GM18858 (cell line): ENCODE measurements at regions not wholly inside any gene's neighbourhood (a gene's known extent, or its start where the extent isn't known, plus 50 kb on each side); places are given as distances from the start of the nearest gene placed in this dataset.
A peak's percentile ranks its signal among the peaks of the same experiment; 100 is the strongest.
"Not testable (repeated sequence)": the region's sequence is repeated elsewhere in the genome, so short reads cannot be mapped to it uniquely, and the experiment has no call there.

Experiments used
- ATAC-seq: cut with Tn5 transposase; IDR thresholded peaks from one replicate; pipeline ENCODE4 v1.9.1; 2021; ENCODE audit not compliant: unreplicated experiment

DNA sequence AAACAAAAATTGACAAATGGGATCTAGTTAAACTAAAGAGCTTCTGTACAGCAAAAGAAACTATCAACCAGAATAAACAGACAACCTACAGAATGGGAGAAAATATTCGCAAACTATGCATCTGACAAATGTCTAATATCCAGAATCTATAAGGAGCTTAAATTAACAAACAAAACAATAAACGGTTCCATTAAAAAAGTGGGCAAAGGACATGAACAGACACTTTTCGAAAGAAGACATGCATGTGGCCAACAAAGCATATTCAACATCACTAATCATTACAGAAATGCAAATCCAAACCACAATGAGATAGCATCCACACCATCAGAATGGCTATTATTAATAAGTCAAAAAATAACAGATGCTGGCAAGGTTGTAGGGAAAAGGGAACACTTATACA, 50.5 kb upstream of the MED13L start:
- not testable (repeated sequence) for ATAC-seq

DNA sequence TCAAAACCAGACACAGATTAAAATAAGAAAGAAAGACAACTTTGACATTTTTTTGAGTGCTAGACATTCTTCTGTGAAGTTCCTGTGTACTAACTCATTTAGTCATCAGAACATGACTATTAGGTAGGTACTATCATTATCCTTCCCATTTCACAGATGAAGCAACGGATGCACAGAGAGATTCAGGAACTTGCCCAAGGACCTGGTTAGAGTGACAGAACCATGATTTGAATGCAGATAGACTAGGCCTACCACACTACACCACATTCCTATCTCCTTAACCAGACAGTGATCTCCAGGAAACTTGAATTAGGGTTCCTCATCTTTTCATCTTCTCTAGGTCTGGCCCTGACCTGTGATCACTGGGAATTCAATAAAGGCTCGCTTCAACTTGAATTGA, 54.4 kb upstream of the MED13L start:
- ATAC-seq: no peak

DNA sequence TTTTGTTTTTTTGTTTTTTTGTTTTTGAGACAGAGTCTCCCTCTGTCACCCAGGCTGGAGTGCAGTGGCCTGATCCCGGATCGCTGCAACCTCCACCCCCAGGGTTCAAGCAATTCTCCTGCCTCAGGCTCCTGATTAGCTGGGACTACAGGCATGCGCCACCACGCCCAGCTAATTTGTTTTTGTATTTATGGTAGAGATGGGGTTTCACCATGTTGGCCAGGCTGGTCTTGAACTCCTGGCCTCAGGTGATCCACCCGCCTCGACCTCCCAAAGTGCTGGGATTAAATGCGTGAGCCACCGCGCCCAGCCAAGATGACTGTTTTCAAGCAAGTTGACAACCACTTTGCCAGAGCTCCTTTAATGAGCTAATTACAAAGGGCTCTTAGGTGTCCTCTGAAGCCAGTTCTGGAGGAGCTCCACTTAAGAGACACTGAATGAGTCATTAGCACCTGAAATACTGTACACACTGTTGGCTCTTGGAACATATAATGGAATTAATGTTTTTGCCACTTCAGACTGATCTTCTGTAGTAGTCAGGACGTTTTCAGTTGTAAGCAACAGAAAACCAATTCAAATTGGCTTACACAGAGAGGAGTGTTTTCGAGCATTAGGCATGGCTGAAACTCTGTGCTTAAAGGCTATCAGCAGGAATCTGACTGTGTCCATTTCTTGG, 55.4 kb upstream of the MED13L start:
- no peak for ATAC-seq

DNA sequence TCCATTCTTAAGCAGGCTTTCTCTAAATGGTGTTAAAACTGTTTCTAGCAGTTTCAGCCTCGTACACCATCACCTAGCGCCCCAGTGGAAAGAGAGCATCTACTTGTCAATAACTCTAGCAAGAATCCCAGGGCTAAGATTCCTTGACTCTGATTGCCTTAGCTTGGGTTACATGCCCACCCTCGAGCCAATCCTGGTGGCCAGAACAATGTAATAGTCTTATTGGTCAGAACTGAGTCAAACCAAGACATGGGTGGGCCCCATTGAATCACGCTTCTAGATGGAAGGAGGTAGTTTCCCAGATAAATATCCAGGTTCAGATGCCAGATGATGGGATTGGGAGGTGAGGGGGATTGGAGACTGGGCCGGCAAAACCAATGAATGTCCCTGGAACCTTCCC, 55.9 kb upstream of the MED13L start:
- ATAC-seq: no peak

DNA sequence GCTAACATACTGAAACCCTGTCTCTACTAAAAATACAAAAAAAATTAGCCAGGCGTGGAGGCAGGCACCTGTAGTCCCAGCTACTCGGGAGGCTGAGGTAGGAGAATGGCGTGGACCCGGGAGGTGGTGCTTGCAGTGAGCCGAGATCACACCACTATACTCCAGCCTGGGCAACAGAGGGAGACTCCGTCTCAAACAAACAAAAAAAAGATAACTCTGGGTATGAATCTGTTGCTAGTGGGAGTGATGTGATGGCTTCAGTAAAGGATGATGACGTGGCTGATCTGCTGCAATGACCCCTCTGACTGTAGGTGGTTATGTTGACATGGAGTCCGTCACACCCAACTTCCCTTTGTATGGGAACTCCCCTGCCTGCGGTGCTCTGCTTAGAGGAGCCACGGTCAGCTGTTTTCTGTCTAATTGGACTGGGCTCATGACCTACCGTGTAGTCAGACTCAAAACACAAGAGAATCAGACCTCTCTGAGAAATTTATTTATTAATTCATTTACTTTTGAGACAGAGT, 59.1 kb upstream of the MED13L start:
- ATAC-seq: peak; percentile 60

DNA sequence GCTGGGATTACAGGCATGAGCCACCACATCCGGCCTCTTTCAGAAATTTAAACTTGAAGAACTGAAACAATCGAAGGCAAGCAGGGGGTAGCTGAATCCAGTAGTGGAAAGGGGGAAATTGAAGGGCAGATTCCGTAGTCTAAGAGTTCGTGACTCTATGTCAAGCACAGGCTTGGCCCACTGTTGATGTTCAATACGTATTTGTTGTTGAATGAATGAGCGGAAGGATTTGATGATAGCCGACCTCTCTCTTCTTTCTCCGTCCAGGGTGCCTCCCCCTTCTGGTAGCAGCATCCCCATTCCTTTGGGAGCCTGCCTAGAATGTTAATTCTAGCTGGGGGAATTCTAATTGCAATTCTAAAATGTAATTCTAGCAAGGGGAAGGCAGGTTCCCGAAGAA, 59.8 kb upstream of the MED13L start:
- no peak for ATAC-seq

DNA sequence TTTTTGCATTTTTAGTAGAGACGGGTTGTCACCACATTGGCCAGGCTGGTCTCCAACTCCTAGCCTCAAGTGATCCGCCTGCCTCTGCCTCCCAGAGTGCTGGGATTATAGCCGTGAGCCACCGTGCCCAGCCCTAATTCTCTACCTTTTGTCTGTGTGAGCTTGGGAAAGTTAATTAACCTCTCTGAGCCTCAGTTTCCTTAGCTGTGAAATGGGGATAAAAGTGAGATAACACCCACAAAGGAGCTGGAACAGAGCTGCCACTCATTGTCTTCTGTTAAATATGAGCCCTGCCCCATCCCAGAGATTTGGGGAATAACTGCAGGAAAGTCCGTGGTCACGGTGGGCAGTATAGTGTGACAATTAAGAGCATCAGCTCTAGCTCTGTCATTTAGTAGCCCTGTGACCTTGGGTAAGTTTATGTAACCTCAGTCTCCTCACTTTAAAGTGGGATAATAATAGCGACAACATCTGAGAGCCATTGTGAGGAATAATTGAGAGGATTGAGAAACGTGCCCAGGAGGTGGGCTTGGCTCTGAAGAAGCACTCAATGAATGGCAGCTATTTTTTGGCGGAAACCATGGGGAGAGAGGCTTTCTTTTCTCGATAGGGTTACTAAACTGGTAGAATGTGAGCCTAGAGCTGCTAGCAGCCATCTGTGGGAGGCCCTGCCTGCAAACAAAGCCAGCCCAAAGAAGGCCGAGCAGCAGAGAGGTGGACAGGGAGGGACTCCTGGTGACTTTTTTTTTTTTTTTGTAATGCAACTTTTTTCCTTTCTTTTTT, 60.8 kb upstream of the MED13L start:
- ATAC-seq: no peak

DNA sequence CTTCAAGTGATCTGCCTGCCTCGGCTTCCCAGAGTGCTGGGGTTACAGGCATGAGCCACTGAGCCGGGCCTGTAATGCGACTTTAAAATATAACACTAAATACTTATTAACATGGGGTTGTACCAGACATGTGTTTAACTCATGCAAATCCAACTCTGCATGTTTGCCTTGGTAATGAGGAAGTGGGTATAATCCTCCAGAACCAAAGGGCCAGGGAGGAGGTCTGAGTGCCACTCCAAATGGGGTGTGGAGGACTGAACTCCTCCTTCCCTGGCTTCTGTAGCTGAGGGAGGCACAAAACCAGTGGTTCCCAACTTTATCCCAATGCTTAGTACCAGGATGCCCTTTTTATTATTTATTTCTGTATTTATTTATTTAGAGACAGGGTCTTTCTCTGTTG, 61.6 kb upstream of the MED13L start:
- ATAC-seq: no peak

DNA sequence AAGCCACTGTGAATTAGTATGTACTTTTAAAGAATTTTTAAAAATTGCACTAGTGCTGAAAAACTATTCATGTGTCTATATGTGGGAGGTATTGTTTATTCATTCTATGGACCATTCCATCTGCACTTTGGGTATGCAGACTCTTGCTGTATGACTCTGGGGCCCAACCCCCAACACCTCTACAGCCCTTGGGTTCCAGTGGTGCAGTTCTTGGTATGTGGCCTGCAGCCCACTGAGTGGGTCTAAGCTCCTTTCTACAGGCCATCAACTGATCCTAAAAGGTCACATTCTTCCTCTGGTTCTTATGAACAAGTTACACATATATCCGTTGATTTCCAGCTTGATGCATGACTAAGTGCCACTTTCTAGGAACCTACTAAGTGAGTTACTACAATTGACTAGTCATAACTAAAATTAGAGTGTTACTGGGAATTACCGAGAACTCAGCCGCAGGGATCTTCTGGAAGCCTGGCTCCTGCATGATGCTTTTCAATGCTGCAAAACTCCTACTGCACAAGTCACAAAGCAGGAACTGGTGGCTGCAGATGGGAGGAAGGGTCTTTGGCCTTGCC, 62.4 kb upstream of the MED13L start:
- no peak for ATAC-seq

DNA sequence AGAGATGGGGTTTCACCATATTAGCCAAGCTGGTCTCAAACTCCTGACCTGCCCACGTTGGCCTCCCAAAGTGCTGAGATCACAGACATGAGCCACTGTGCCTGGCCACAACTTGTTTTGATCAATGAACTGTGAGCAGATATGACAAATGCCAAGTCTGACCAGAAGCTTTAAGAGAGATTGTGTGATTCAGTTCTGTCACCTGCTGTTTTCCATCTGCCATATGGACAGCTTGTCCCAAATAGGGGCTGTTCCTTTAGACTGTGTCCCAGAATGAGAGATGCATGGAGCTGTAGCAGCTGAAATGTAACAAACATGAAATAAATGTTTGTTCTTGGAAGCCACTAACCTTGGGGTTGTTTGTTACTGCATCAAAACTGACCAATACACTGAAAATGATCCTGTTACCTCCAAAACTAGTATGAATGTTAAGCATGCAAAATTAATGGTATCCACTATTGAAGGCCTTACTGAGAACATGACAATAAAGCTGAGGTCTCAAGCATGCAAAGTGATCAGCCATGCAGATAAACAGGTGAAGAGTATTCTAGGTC, 65.9 kb upstream of the MED13L start:
- no peak for ATAC-seq

DNA sequence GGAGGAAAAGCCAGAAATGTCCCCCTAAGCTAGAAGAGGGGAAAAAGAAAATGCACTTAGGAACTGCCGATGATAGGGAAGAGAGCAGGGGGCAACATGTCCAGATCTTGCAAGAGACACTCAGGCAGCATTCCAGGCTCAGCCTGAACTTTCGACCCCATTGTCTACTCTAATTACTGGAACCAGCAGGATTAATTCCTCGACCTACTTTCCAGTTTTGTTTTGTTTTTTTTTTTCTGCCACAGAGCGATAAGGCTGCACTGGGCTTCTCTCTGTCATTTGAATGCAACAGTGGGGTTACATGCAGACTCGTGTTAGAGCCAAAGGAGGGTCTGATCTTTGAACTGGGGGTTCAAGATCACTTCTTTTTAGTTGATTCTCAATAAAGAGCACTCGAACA, 68.7 kb upstream of the MED13L start:
- ATAC-seq: no peak

DNA sequence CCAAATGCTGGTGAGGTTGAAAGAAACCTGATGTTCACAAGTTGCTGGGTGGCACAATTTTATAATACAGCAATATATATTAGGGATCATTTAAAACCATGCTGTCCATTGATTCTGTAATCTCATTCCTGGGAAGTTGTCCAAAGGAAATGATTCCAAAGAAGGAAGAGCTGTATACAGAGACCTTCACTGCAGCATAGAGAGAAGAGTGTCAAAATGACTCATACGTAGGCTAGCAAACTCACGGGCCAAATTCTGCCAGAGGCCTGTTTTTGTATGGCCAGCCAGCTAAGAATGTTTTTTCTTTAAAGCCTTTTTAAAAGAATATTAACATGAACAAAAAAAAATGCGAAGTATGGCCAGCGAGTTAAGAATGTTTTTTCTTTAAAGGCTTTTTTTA, 69.2 kb upstream of the MED13L start:
- no peak for ATAC-seq

DNA sequence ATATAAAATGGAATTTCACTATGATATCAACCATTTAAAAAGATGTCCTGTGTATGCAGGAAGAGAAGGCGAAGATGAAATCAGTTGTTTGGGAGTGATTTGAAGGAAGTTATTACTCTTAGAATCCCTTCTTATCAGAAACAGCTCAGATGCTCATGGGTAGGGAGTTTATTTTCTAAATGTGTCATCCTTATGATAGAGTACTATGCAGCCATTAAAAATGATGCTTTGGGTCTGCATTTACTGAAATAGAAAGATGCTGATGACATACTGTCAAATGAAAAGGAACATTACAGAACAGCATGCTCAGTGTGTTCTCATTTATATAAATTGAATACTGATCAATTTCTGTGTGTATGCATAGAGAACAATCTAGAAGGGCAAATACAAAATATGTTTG, 69.8 kb upstream of the MED13L start:
- ATAC-seq: no peak

DNA sequence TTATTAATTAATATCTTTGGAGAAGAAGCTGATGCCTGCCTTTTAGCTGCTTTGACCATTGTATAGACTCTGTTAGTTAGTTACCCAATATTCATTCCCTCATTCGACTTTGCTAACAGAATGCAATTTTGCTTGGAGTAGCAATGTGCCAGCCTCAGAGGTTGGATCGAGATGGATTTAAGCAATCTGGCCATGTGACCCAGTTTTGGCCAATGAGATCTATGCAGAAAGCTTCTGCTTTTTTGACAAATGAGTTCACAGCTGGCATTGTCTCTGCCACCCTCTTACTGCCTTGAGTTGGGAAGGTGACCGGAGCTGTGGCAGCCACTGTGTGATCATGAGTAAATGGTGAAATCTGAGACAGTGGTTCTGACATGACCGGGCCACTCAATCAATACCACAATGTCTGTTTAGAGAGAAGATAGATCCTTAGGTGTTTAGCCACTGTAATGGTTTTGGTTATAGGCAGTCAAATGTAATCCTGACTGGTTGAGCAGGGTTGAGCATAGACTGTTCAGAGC, 74.9 kb upstream of the MED13L start:
- no peak for ATAC-seq

DNA sequence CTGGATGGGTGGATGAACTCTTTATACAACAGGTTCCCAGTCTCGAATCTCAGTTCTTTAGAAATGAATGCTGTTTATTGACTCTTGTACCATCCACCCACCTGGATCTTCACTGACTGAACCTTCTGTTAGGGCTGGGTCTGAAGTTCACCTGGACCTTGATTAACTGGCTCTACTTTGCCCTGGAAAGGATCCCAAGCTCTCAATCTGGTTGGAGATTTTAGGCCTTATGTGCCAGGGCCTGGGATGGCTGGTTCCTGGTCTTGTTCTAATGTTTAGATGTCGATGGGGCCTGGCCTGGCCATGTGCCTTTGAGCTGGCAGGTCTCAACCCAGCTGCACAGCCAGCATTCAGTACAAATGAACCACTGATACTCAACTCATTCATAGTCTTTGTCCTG, 76.5 kb upstream of the MED13L start:
- ATAC-seq: no peak

DNA sequence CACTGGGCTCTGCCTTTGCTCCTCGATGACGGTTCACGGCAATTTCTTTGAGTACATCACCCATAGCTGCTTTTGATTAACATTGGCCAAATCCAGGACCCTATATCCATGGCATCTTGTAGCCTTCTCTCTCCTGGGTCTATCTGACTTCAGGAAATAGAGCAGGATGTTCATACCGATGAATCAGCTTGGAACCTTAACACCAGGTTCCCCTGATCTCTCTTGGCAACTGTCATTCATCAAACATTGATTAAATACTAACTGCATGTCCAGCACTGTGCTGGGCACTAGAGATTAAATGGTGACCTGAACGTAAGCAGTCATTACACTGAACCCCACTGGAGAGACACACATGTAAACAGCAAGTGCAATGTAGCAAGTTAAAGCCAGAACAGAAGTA, 77.0 kb upstream of the MED13L start:
- no peak for ATAC-seq

DNA sequence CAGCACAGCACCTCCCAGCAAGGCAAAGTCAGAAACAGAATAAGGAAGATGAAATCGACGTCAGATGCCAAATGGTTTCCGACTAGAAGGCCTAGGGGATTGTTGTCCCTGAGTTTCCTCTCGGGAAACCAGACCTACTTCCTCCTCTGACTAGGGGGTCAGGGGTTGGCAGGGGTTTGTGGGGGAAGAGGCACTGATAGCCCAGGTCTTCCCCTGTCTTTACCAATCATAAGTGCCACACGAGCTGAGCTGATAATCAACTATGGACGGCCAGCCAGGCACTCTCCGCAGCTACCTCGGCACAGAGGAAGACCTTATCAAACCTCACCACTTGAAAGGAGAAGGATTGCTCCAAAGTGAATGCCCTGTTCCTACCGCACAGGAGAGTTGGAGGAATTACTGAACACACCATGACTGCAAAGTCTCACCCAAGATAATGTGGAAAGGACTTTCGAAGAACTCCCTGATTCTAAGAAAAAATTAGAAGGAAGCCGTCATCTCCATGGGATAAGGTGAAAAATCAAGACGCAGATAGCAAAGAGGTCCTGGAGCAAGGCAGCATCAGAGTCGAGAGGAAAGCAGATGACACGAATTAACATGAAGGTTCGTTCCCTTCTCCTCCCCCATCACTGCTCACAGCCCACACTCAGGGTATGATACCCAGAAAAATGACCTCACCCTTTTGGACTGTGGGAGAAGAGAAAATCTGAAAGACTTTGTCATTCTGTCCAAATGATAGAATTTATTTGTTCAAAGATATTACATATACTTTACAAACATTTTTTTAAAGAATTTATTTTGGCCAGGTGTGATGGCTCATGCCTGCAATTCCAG, 77.7 kb upstream of the MED13L start:
- no peak for ATAC-seq

DNA sequence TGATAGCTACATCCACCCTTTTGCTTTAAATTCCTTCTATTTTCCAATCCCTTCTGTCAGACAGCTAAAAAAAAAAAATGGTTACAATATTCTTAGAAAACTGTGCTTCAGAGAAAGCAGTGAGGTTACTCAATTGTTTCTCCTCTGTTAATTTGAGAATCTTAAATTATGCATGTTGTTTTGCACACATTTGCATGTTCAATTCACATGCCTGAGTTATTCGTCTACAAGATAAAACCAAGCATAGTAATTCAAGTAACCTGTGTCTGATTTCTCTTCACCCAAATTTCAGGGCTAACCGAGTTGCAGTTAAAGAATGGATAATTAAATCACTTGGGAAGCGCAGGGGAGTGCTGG, 81.0 kb upstream of the MED13L start:
- ATAC-seq: no peak

DNA sequence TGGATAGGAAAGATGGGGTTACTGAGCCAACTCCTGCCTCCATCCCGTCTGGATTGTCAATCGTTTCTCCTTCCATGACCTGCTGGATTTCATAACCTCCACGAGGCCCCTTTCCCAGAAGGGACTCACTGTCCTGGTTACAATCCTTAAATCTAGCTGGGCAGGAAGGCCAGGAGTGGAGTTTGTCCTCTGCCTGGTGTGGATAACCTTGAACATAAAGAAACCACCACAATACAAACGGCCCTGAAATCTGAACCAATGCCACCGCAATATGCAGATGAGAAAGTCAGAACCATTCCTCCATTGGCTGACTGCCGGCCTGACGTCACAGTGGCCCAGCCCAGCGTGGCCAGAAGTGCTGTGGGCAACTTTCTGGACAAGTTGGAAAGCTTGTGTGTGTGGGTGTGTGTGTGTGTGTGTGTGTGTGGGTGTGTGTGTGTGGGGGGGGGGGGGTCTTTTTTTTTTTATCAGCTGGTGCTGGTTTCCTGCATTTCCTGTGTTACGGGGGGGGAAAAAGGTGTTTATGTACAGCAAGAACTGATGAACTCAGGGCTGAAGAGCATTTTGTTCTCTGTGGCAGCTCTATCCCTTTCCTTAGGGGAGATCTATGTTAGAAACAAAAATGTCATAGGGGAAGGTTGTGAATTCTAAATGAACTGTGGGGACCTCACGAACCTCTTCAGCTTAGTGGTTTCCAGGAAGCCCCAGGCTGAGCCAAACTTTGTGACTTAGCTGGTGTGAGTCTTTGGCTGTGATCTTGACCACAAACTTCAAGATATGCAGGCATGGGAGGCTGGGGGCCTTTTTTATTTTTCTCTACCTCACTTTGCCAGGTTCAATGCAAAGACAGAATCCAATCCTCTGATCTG, 81.6 kb upstream of the MED13L start:
- ATAC-seq: no peak
